HCT116 (cell line): ENCODE measurements at regions not wholly inside any gene's neighbourhood (a gene's known extent, or its start where the extent isn't known, plus 50 kb on each side); places are given as distances from the start of the nearest gene placed in this dataset.

Source experiments
- CEBPB ChIP-seq: IDR thresholded peaks from 2 replicates; pipeline ENCODE4 v1.6.1; 2012; ENCODE audit warnings: low read depth
- CTCF ChIP-seq, 3 experiments: fragments of 200-600 bp in 1 of 3; sonication (generic) in 1 of 3; IDR thresholded peaks in 2 of 3; conservative IDR thresholded peaks in 1 of 3; 2 replicates each; pipeline ENCODE4 v1.5.1; 2012 to 2017; ENCODE audit warnings: low read depth in 2 of 3, low read length in 2 of 3, antibody characterized with exemption in 1 of 3, borderline replicate concordance in 1 of 3, control low read depth in 1 of 3, mild to moderate bottlenecking in 1 of 3, mixed read lengths in 1 of 3, mixed run types in 1 of 3, moderate library complexity in 1 of 3; ENCODE audit not compliant: insufficient read depth in 1 of 3
- EGR1 ChIP-seq: IDR thresholded peaks from 2 replicates; pipeline ENCODE4 v1.6.1; 2012; ENCODE audit warnings: low read depth
- EZH2 ChIP-seq: fragments of 200-600 bp; sonication (generic); IDR thresholded peaks from 2 replicates; pipeline ENCODE4 v1.6.1; 2017; ENCODE audit warnings: antibody characterized with exemption, mixed run types
- POLR2A ChIP-seq: IDR thresholded peaks from 2 replicates; pipeline ENCODE4 v1.7.0; 2011; ENCODE audit warnings: borderline replicate concordance; ENCODE audit not compliant: insufficient read depth, insufficient read length; ENCODE audit errors: extremely low read depth
- POLR2AphosphoS5 ChIP-seq: IDR thresholded peaks from 2 replicates; pipeline ENCODE4 v1.6.1; 2011; ENCODE audit warnings: mild to moderate bottlenecking, low read depth, low read length, moderate library complexity
- TCF7L2 ChIP-seq: IDR thresholded peaks from 2 replicates; pipeline ENCODE4 v1.7.0; 2011; ENCODE audit warnings: borderline replicate concordance, inconsistent platforms; ENCODE audit not compliant: insufficient read depth, insufficient read length; ENCODE audit errors: extremely low read depth
- YY1 ChIP-seq: IDR thresholded peaks from 2 replicates; pipeline ENCODE4 v1.6.1; 2011; ENCODE audit warnings: low read length, low read depth, moderate library complexity, mild to moderate bottlenecking; ENCODE audit not compliant: insufficient replicate concordance; ENCODE audit errors: extremely low read depth
- ZBTB33 ChIP-seq: IDR thresholded peaks from 2 replicates; pipeline ENCODE4 v1.6.1; 2011; ENCODE audit warnings: mild to moderate bottlenecking, low read length, moderate library complexity; ENCODE audit not compliant: insufficient replicate concordance; ENCODE audit errors: extremely low read depth
- ZNF274 ChIP-seq: fragments of 200-500 bp; sonication (Bioruptor generic); IDR thresholded peaks from 2 replicates; pipeline ENCODE4 v1.6.1; 2014; ENCODE audit warnings: mild to moderate bottlenecking, low read depth, low read length, inconsistent platforms

GRCh38 chr6:165881806-165882205 is 218.8 kb upstream of the PDE10A start:
- TF ChIP-seq ZNF274 (no peak), CTCF (IDR thresholded peaks at IDR 0.05 in 2 of 3, conservative IDR thresholded peaks at IDR 0.05 in 1 of 3; ENCODE audit: borderline replicate concordance in 1 of 3, insufficient read depth in 1 of 3, low read depth in 2 of 3, low read length in 2 of 3) (no peak), POLR2A (no peak), POLR2AphosphoS5 (no peak), TCF7L2 (no peak), CEBPB (no peak), ZBTB33 (no peak), EZH2 (no peak), YY1 (no peak), EGR1 (no peak)
